ENCODE measurements at regions not wholly inside any gene's neighbourhood (a gene's known extent, or its start where the extent isn't known, plus 50 kb on each side); places are given as distances from the start of the nearest gene placed in this dataset.

- Histone ChIP-seq H2AFZ (ENCODE audit: low read length) (no peak overlapping the region), H3K9ac (ENCODE audit: extremely low read depth, insufficient read length, low read length) (no peak overlapping the region), H4K91ac (ENCODE audit: insufficient read length, low read depth, low read length) (no peak overlapping the region), H2BK5ac (ENCODE audit: insufficient read length, low read length) (no peak overlapping the region), H3T11ph (ENCODE audit: low read length) (no peak overlapping the region), H2AK5ac (ENCODE audit: insufficient read length, low read length) (no peak overlapping the region), H4K5ac (ENCODE audit: insufficient read length, low read depth, low read length) (no peak overlapping the region), H4K8ac (replicated peaks; ENCODE audit: insufficient read length, low read depth, low read length) (no peak overlapping the region), H3K56ac (ENCODE audit: insufficient read length, low read depth, low read length) (no peak overlapping the region), H3K79me2 (ENCODE audit: insufficient read depth, low read length) (no peaks in the 10 kb centered on the region), H3K18ac (ENCODE audit: insufficient read length, low read depth, low read length) (no peak overlapping the region), H2BK120ac (ENCODE audit: low read depth, low read length, poor library complexity, severe bottlenecking) (no peak overlapping the region), H3K4me1 (ENCODE audit: insufficient read depth, low read length) (no peaks in the 10 kb centered on the region), H4K20me1 (ENCODE audit: control insufficient read depth, insufficient read depth, insufficient read length) (no peaks in the 10 kb centered on the region), H3K27ac (ENCODE audit: insufficient read length, low read depth, low read length) (no peak overlapping the region), H3K79me1 (ENCODE audit: insufficient read depth, low read depth, low read length, poor library complexity, severe bottlenecking) (no peaks in the 10 kb centered on the region), H3K4me2 (ENCODE audit: insufficient read depth, insufficient read length, low read length) (no peak overlapping the region), H3K27me3 (ENCODE audit: insufficient read depth, low read length) (no peaks in the 10 kb centered on the region), H2BK20ac (ENCODE audit: low read depth, low read length, poor library complexity, severe bottlenecking) (no peak overlapping the region), H3K9me3 (ENCODE audit: control insufficient read depth, low read depth, low read length) (no peaks in the 10 kb centered on the region), H3K4ac (ENCODE audit: low read depth, low read length) (no peak overlapping the region), H2BK15ac (ENCODE audit: low read depth, low read length) (no peak overlapping the region), H2BK12ac (ENCODE audit: insufficient read length, low read depth, low read length) (no peak overlapping the region), H3K23ac (ENCODE audit: insufficient read length, low read depth, low read length) (no peak overlapping the region), H3K23me2 (ENCODE audit: insufficient read length, low read depth, low read length, poor library complexity, severe bottlenecking) (no peaks in the 10 kb centered on the region), H3K14ac (ENCODE audit: insufficient read depth, low read length) (no peak overlapping the region)
- Mint-ChIP-seq H3K36me3 (ENCODE audit: insufficient read depth in 1 of 3, low read depth in 3 of 3) (peaks cover 0 to 5% (median 3%) of the 10 kb centered on the region in 3 experiments; a peak in 2 of 7 replicates), H3K27ac (no peak overlapping the region), H3K9me3 (peaks cover 15 to 83% of the 10 kb centered on the region in 2 experiments), H3K4me3 (no peak overlapping the region), H3K4me1 (no peaks in the 10 kb centered on the region), H3K27me3 (ENCODE audit: low read depth) (peaks cover 4% of the 10 kb centered on the region)
- DNase-seq = no peak
- WGBS (ENCODE audit: extremely low coverage, insufficient read length, low lambda C conversion rate) = no CpG with 5 or more reads among the region's 8 CpGs
- TF ChIP-seq CTCF (conservative IDR thresholded peaks at IDR 0.05) = no peak
Measured at GRCh38 chr7:4331711-4332110, 350.4 kb upstream of the FOXK1 start.

Measured in H9 (cell line).